Cerebellar cortex (tissue), 1 donor: ENCODE measurements at regions not wholly inside any gene's neighbourhood (a gene's known extent, or its start where the extent isn't known, plus 50 kb on each side); places are given as distances from the start of the nearest gene placed in this dataset.

ENCODE experiments used
- DNase-seq: peaks from one replicate; pipeline ENCODE4 v3.0.0-alpha.2; 2015; ENCODE audit warnings: low spot score

DNA sequence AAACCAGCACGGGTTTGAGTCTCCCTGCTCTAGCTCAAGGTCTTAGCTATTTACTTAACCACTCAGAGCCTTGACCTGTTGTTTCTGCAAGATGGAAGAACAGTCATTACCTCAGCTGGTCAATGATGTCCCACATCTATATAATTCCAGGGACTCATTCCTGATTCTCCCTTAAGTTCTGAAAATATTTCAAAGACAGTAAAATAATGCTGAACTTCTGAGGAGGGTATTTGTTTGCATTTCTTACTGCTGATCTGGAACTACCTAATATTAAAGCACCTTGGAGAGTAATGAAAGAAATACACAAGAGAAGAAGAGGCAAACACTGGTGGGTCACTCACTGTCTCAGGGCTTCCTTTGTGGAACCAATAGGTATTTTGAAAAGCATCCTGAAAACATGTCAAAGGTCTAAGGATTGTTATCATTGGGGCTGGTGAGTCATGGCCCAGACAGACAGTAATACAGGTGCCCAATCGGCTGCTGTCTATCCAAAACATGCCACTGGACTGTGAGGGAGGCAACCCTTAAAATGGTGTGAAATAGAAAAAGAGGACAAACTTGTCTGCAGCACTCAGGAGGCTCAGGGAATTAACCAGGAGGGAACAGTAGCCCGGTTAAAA is 88.7 kb upstream of the EGLN3 start:
- no peak for DNase-seq

DNA sequence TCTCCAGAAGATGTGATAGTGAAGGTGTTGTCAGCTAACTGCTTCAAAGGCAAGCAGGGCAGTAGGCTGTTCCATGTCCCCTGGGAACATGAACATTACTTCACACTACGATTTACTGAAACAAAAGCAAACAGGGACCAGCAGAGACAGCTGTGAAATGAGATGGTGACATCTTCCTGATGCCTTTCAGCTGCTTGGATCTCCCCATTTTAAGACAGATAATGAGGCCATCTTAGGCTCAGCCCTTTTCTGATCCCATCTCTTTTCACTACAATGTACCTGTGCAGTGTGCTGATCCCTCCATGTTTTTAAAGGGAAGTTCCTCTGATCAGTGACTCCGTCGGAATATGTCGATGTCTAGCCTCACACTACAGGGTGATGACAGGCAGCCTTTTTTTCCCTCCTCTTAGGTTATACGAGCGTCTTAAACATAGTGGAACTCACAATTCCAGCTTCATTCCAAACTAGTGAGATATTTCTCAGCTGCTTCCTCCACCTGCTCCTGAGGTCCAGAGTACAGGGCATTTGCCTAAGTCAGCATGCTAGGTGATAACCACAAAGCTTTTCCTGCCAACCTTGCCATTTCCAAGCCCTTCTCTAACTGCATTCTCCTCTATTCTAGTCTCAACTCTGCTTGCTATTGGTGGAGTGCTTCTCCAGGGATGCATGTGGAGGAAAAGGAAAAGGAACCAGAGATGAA is 87.6 kb upstream of the EGLN3 start:
- no peak for DNase-seq

DNA sequence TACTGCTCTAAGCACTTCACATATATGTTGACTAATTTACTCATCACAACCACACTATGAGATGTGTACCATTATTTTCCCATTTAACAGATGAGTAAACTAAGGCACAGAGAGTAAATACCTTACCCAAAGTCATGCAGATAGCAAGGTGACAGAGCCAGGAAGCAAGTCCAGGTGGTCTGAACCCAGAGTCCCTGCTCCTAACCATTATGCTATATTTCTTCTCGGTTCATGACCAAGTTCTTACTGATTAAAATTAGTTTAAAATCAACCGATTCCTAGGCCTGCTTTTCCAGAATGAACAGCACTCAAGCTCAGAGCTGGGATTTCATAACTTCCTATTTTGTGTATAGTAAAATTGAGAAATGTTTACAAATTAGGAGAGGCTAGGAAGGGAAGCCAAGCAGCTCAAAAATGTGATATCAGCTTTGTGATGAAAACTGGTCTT is 85.5 kb upstream of the EGLN3 start:
- no peak for DNase-seq

DNA sequence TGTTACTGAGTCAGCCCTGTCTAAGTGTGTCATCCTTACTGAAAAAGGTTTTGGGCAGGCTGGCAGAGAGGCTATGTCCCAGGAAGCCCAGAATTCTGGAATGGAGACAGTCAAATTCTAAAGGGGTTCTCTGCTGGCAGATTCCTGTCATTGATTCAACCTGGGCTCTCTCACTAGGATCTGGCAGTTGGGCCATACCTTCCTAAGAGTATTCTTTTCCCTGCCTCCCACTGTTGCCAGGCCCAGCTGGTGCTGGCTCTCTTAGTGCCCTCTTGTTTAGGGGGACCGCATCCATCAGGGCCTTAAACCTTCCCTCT is 85.0 kb upstream of the EGLN3 start:
- DNase-seq: peak; percentile 19

DNA sequence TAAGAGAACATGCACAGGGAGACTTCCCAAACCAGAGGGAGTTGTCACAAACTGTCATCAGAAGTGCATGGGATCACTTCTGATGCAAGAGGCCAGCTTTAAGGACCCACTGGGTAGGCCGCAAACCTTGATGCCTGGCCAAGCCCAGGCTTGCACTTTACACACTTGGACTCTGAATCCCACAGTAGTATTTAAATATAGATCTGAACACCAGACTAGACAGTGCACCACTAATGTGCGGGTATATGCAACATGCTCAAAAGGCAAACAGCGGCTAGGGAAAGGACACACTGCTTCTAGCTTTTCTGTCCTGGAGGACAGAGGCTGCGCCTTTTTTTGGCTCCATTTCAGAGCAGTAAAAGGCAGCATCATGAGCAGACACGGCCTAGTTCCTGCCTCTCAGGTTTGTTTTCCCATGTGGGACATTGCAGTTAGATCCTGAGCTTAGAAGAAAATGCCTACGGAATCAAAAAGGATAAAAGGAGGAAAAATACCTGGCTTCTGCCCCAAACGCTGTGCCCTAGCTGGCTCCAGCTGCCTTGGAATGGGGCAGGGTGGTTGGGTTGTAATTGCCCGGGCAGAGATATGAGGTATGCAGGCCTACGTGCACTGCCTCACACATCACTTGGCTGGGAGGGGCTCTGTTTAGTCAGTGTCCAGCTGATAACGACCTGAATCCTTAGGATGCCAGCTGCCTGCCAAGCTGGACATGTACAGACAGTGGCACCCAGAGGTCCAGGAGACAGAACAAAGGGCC is 84.5 kb upstream of the EGLN3 start:
- DNase-seq: no peak

DNA sequence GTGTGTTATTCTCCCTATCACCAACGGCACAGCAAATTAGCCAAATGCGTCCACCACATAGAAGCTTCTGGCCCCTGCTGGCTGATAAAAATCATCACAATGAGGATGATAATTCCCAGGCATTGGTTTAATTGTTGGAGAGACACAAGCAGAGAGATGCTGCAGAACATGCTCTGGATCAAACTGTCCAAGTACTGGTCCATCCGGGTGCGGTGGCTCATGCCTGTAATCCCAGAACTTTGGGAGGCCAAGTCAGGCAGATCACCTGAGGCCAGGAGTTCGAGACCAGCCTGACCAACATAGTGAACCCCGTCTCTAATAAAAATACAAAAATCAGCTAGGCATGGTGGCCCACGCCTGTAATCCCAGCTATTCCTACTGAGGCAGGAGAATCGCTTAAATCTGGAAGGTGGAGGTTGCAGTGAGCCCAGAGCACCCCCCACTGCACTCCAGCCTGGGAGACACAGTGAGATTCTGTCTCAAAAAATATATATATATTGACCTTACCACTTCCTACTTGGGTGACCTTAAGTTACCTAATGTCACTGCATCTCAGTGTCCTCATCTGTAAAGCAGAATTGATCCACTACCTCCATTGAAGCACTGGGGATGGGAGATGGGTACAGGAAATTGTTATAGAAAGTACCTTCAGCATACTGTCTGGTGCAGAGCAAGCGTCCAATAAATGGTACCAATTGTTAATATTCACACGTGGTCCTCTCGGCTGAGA is 83.7 kb upstream of the EGLN3 start:
- DNase-seq: no peak

DNA sequence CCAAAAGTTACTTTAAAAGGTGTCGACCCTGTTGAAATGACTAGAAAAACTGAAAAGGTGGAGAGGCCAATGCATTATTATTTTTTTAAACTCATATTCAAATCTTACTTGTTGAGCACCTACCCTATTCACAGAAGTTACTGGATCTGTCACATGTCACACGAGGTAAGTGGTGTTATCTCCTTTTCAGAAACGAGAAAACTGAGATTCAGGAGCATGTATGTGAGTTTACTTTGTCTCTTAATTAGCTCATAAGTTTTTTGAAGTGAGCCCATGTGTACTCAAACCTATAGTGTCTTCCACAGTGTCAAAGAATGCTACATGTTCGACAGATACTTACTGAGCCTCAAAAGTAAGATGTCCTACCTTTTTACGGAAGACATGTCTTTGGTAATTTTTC is 81.8 kb upstream of the EGLN3 start:
- DNase-seq: no peak

DNA sequence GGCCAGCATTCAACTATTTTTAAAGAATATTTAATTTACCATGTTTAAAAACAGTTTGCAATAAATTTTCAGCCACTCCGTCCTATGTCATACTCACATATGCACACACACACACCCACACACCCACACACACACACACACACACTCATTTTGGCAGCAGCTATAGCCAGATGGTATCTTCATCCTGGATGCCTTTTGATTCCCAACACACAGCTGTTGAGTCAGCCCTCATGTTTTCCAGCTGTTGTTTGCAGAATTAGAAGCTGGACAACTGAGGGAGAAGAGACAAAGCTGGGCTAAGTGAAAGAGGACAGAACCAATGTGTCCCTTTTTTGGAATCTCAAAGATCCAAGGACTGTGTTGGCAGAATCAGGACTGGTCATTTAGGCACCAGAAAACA is 80.0 kb upstream of the EGLN3 start:
- no peak for DNase-seq

DNA sequence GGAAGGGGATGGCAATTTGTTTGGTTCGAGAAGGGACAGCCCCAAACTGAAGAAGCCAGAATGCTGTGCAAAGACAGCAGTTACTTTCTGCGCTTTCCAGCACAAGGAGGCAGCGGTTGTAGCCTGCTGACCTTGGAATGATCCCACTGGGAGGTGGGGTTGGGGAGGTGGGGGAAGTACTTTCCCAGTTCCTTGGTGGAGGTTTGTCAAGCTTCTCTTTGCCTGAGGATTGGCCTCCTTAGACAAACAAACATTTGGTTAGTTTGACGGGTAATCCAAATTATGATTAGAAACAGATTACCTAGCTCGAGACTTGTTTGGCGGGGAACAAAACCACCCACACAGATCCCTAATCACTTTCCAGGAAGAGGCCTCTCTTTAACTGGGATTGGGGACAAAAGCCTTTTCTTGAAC is 79.1 kb upstream of the EGLN3 start:
- DNase-seq: no peak

DNA sequence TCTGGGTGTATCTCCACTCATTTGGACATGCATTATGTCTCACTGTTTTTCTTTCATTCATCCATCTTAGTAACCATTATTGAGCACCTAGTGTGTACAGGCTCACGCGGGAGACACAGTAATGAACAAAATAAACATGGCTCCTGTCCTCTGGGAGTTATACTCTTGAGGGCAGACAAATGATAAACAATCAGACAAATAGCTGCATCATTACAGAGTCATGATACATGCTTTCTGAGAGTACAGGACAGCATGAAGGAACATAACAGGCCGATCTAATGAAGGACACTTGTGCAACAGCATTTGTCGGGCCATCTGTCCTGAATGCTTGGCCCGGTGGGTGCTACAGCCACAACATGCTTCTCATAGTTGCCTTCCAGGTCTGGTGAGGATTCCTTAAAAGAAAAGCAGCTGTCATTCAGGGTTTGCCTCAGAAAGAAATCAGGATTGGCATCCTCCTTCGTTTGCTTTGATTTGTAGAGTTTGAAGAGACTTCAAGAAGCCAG is 77.2 kb upstream of the EGLN3 start:
- DNase-seq: no peak

DNA sequence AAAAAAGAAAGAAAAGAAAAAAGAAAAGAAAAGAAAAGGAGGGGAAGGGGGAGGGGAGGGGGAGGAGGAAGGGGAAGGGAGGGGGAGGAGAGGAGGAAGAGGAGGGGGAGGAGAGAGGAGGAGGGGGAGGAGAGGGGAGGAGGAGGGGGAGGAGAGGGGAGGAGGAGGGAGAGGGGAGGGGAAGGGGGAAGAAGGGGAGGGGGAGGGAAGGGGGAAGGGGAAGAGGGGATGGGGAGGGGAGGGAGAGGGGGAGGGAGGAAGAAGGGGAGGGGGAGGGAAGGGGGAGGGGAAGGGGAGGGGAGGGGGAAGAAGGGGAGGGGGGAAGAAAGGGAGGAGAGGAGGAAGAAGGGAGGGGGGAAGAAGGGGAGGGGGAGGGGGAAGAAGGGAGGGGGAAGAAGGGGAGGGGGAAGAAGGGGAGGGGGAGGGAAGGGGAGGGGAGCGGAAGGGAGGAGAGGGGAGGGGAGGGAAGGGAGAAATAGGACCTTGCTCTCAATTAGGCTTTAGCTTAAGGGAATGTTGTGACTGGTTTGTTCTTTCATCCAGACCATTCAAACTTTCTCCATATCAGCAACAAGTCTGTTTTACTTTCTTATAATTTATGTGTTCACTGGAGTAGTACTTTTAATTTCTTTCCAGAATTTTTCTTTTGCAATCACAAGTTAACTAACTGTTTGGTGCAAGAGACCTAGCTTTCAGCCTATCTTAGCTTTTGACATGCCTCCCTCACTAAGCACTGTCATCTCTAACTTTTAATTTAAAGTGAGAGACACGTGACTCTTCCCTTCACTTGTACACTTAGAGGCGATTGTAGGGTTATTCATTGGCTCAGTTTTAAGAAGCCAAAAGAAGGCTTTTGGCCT is 76.5 kb upstream of the EGLN3 start:
- no peak for DNase-seq

DNA sequence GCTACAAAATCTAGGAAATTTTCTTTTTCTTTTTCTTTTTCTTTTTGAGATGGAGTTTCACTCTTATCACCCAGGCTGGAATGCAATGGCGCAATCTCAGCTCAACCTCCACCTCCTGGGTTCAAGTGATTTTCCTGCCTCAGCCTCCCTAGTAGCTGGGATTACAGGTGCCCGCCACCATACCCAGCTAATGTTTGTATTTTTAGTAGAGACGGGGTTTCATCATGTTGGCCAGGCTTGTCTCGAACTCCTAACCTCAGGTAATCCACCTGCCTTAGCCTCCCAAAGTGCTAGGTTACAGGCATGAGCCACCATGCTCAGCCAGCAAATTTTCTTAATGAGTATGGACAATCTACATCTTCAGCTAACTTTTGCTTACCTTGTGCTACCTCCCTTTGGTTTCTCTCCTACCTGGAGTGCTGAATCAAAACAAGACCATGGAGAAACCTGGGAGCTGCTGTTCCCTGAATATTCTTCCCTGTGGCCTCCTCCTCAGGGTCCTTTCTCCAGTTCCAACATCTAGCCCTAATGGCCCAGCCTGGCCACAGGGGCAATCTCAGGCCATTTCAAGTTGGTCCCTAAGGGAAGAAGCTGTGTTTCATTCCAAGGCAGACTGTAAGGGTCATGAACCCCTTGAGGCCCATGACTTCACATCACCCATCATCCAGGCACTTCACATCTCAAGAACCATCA is 74.6 kb upstream of the EGLN3 start:
- DNase-seq: no peak

DNA sequence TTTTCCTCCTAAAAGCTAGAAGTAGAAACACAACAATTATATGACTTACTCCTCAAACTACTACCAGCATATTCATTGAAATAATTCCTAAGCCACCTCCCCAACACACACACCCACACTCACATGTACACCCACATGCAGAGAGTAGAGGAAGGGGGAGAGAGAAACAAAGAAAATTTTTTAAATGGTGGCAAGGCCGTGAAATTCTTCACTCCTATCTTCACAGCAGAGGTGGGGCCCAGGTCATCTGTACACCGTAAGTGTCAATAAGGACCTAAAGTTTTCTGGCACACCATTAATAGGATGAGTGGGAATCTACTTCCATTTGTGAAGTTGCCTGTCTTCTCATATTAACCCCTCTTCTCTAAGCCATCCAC is 73.9 kb upstream of the EGLN3 start:
- no peak for DNase-seq

DNA sequence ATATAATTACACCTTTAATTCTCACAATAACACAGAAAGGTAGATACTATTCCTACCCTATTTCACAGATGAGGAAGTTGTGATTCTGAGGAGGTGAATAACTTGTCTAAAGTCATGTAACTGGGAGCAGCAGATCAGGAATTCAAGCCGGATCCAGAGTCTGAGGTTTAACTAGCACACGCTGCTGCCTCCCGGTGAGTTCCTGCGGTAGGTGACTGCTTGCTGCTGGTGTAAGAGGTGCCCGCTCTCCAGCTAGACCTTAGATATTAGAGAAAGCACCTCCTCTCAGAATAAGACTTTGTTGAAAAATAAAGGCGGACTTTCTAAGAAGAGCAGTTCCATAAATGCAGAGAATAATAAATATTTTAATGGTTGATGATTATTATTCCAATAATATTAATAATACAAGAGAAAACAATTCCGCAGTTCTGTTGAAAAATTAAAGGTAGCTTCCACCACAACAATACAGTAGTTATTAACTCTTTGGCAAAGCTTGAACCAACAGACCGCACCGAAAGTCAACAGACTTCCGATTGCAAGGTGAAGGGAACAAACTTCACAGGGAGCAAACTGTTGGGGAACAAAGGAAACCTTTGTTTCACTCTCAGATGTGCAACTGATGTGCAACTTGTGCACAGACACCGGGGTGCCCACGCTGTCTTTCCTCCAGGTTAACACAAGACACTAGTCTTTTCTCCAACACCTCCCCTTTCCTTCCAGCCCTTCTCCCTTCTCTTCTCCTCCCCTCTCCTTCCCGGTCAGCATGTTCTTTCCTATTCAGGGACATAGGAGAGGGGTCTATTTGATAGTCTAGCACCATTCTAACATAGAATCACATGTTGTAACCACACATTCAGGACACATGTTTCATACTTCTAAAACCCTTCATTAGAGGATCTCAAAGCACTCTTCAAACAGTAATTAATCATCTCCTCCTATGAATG is 73.2 kb upstream of the EGLN3 start:
- no peak for DNase-seq

DNA sequence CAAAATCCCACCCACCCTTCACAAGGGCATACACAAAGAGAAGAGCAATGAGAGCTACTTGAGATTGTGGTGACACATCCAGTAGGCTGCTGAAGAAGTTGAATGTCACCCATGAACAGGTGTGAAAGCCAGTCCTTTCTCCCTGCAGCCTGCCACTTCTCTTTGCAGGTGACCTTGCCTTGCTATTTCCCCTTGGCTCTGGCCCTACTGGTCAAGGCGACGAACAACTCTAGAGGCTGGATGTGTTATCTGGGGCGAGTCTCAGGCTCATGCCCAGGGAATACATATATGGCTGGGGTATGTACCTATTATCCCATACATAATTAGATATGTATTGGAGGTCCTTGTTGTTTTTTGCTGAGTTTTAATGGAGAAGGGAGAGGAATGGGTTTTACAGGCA is 70.2 kb upstream of the EGLN3 start:
- no peak for DNase-seq

DNA sequence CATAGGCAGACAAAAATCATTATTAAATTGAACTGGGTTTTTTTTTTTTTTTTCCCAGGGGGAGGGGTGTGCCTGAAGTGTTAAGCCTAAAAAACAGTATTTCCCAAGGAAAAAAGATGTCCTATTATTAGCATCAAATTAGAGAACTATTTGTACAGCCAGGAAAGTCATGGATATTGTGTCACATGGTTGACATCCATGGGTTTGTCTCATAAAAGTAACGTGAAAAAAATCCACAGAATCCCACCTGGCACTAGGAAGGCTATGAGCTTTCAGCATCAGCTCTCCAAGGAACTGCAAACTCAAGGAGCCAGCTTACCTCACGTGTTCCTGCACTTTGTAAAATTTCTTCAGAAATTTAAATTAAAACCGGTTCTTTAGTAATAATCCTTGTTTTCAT is 69.1 kb upstream of the EGLN3 start:
- no peak for DNase-seq

DNA sequence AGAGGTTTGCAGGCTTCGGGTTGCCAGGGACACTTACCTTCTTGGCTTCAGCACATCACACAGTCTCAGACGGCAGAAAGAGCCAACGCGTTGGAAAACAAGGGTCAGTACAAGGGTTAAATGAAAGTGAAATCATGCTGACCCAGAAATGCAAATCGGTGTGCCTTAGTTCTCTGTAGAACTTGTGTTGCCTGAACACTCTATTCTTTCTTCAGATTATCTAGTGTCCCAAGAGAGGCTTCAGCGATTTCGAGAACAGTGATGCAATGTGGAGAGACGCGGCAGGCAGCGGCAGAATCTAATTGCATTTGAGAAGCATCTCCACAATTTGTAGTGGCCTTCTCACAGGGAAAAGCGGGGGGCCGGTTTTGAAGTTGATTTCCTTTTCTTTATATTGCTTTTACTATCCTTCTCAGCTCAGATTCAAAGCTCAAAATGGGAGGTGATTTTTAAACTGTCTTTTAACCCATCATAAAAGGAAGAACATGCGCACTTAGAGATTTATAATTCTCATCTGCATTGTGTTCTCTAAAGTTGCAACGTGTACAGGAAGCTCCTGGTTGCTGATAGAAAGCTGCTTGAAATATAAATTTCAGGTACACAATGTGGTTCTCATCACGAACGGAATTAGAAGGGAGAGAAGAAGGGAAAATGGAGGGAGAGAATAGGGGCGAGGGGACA is 67.8 kb upstream of the EGLN3 start:
- DNase-seq: no peak

DNA sequence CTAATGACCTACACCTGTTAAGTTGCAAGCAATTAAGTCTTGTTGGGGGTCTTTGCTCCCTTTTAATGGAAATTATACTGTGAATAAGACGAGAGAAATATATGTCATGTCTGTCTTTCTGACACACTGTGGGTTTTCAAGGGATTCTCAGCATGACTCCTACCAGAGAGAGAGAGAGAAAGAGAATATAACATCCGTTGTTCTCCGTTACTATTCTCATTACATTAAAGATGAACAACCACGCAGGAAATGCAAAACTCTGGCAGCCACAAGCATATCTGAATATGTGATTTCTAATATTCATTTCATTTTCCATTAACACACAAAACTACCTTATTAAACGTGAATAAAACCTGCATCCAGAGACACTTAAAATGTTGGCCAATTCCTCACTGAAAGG is 67.3 kb upstream of the EGLN3 start:
- DNase-seq: no peak

DNA sequence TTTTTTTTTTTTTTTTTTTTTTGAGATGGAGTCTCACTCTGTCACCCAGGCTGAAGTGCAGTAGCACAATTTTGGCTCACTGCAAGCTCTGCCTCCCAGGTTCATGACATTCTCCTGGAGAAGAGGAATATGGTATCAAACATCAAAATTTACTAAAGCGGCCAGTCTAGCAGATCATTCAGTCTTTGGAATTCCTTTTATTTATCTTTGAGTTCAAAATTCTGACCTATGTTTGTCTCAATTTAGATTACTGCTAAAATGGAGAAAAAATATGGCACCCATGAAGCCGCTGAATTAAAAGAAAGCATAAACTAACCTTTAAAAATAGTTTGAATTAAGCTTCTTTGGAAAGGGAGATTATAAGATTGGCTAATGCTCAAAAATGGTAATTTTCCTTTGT is 64.5 kb upstream of the EGLN3 start:
- no peak for DNase-seq
